Adrenal gland (tissue), 5 donors: ENCODE measurements at regions not wholly inside any gene's neighbourhood (a gene's known extent, or its start where the extent isn't known, plus 50 kb on each side); places are given as distances from the start of the nearest gene placed in this dataset.

Experiments
- CTCF ChIP-seq, 6 experiments: fragments of 450-650 bp in 4 of 6; fragments of 200-600 bp in 2 of 6; sonication (generic) in 1 of 6; IDR thresholded peaks; 1 replicate in 5 of 6; 2 replicates in 1 of 6; pipeline versions ENCODE4 v1.5.1 to v1.8.0; 2016 to 2021; ENCODE audit warnings: antibody characterized with exemption in 6 of 6, mild to moderate bottlenecking in 2 of 6, moderate library complexity in 1 of 6
- POLR2A ChIP-seq, 2 donors: fragments of 450-650 bp; IDR thresholded peaks; one replicate each; pipeline ENCODE4 v1.6.1; 2017; ENCODE audit warnings: antibody characterized with exemption in 2 of 2, mild to moderate bottlenecking in 2 of 2, moderate library complexity in 1 of 2
- donor health status: DM: no; HTN: no; CAD: no.

GRCh38 chr4:147039976-147040575, 94.4 kb upstream of the TTC29 start:
- TF ChIP-seq CTCF (IDR thresholded peaks at IDR 0.05): no peak
- no peak for TF ChIP-seq POLR2A (IDR thresholded peaks at IDR 0.05)
